Endothelial cell of umbilical vein (primary cell): ENCODE measurements at regions not wholly inside any gene's neighbourhood (a gene's known extent, or its start where the extent isn't known, plus 50 kb on each side); places are given as distances from the start of the nearest gene placed in this dataset.

Experiments
- BruUV-seq: library from RNA; stranded (reverse); fragments of 400-500 nt; replicated peaks from 2 replicates; lab custom pipeline; 2021; lab: Mats Ljungman, UMichigan
- CTCF ChIA-PET: fragments of 300-600, 350-600 bp; sonication (Branson Sonifier 250); formaldehyde crosslinking; loops from one replicate; lab custom pipeline; 2021; ENCODE audit warnings: antibody characterized with exemption, inconsistent platforms; lab: Charles Lee
- POLR2A ChIA-PET: fragments of 300-600, 350-600 bp; sonication (Branson Sonifier 250); formaldehyde crosslinking; loops from one replicate; lab custom pipeline; 2021; ENCODE audit warnings: antibody characterized with exemption, inconsistent platforms; lab: Charles Lee
- DNase-seq: peaks from one replicate; pipeline ENCODE4 v3.0.0-alpha.2; 2011; ENCODE audit warnings: low read depth, low spot score
- FAIRE-seq: peaks from 2 replicates; lab custom pipeline; 2011; peaks lifted over from hg19 to GRCh38; lab: Jason Lieb, UNC
- H2AFZ ChIP-seq: 2 replicates; pipeline ENCODE4 v1.6.0; 2012; ENCODE audit warnings: low read depth, low read length, control low read depth, inconsistent platforms
- H3K27ac ChIP-seq: 2 replicates; pipeline ENCODE4 v1.5.1; 2011; ENCODE audit warnings: low read depth, mild to moderate bottlenecking, control low read depth, low read length, moderate library complexity; ENCODE audit not compliant: insufficient read depth
- H3K27me3 ChIP-seq, 2 experiments: 2 replicates each; pipeline versions ENCODE4 v1.6.0 to v1.6.1; 2011; ENCODE audit warnings: low read length in 2 of 2, mixed read lengths in 1 of 2; ENCODE audit not compliant: control insufficient read depth in 2 of 2, insufficient read depth in 2 of 2
- H3K36me3 ChIP-seq, 2 experiments: 2 replicates in 1 of 2; 3 replicates in 1 of 2; pipeline ENCODE4 v1.5.1; 2011; ENCODE audit warnings: low read length in 2 of 2, mild to moderate bottlenecking in 1 of 2, moderate library complexity in 1 of 2; ENCODE audit not compliant: control insufficient read depth in 2 of 2, insufficient read depth in 2 of 2; ENCODE audit errors: extremely low read depth in 1 of 2
- H3K4me1 ChIP-seq: 3 replicates; pipeline ENCODE4 v1.5.1; 2011; ENCODE audit warnings: mild to moderate bottlenecking, low read length; ENCODE audit not compliant: control insufficient read depth, insufficient read depth; ENCODE audit errors: extremely low read depth
- H3K4me2 ChIP-seq: 2 replicates; pipeline ENCODE4 v1.6.1; 2011; ENCODE audit warnings: low read length, control low read depth, mixed read lengths; ENCODE audit not compliant: insufficient read depth
- H3K4me3 ChIP-seq, 3 experiments: fragments of 200-600 bp in 1 of 3; sonication (generic), shearing (Covaris generic) in 1 of 3; replicated peaks in 1 of 3; 2 replicates each; pipeline ENCODE4 v1.5.1; 2011 to 2016; ENCODE audit warnings: control low read depth in 3 of 3, low read length in 3 of 3, mild to moderate bottlenecking in 2 of 3, inconsistent platforms in 1 of 3, low read depth in 1 of 3, moderate library complexity in 1 of 3; ENCODE audit not compliant: insufficient read depth in 1 of 3
- H3K79me2 ChIP-seq: 2 replicates; pipeline ENCODE4 v1.6.0; 2012; ENCODE audit warnings: low read length, inconsistent platforms; ENCODE audit not compliant: control insufficient read depth, insufficient read depth
- H3K9ac ChIP-seq: replicated peaks from 2 replicates; pipeline ENCODE3; 2011; ENCODE audit warnings: low read length, control low read depth; ENCODE audit not compliant: insufficient read depth; ENCODE audit errors: extremely low read depth
- H3K9me1 ChIP-seq: replicated peaks from 3 replicates; pipeline ENCODE4 v1.6.0; 2011; ENCODE audit warnings: mild to moderate bottlenecking, low read length; ENCODE audit not compliant: control insufficient read depth, insufficient read depth; ENCODE audit errors: extremely low read depth
- H3K9me3 ChIP-seq: replicated peaks from 2 replicates; pipeline ENCODE4 v1.5.1; 2012; ENCODE audit warnings: low read length, inconsistent platforms; ENCODE audit not compliant: control insufficient read depth, insufficient read depth
- H4K20me1 ChIP-seq: replicated peaks from 2 replicates; pipeline ENCODE3; 2011; ENCODE audit warnings: mild to moderate bottlenecking, low read length; ENCODE audit not compliant: control insufficient read depth, insufficient read depth; ENCODE audit errors: extremely low read depth
- EZH2 ChIP-seq: IDR thresholded peaks from 2 replicates; pipeline ENCODE4 v1.6.1; 2012; ENCODE audit warnings: borderline replicate concordance, low read depth, mild to moderate bottlenecking, moderate library complexity, low read length, inconsistent platforms; ENCODE audit not compliant: severe bottlenecking
- JUN ChIP-seq: IDR thresholded peaks from 2 replicates; pipeline ENCODE4 v1.6.1; 2011; ENCODE audit warnings: borderline replicate concordance, low read depth; ENCODE audit not compliant: insufficient read length, insufficient read depth
- POLR2AphosphoS5 ChIP-seq: IDR thresholded peaks from 2 replicates; pipeline ENCODE4 v1.6.1; 2012; ENCODE audit warnings: low read depth, mild to moderate bottlenecking, control low read depth, low read length, moderate library complexity; ENCODE audit not compliant: insufficient read depth
- dilution Hi-C: fragments of 300-500 bp; cut with MboI; formaldehyde crosslinking; loops from one replicate; pipeline ENCODE4 v1.15.0; 2019; ENCODE audit warnings: low sequenced_read_pairs; ENCODE audit not compliant: extremely low pct_ligation_motif_present
- intact Hi-C: fragments of 100-400 bp; cut with micrococcal nuclease; formaldehyde crosslinking; loops from one replicate; pipeline ENCODE4 v1.10.0; 2022

DNA sequence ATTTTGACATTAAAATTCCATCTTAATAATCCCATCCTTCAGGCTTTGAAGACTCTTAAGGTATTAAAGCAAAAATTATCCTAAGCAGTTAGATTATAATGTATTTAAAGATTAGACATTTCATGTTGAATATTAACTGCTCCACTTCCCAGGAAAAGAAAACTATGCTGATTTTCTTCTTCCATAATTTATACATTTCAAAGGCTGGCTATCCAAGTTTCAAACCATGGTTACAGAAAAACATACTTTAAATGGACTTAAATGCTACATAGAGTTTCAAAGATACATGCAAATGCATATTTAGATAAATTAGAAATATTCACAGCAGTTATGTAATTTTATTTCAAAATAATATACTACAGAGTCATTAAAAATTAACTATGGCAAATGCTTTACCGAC is 1505.6 kb upstream of the ZEB2 start:
- H3K9me3 ChIP-seq: no peaks in the 10 kb centered on the region
- H3K9ac ChIP-seq: no peak overlapping the region
- no peak overlapping the region for H3K27ac ChIP-seq
- no peaks in the 10 kb centered on the region for H3K4me1 ChIP-seq
- no peak for FAIRE-seq
- no peak overlapping the region for H3K4me3 ChIP-seq
- no peaks in the 10 kb centered on the region for H4K20me1 ChIP-seq
- CTCF ChIA-PET: no interaction called here
- no peaks in the 10 kb centered on the region for H3K27me3 ChIP-seq
- dilution Hi-C loops: no loop called here
- TF ChIP-seq EZH2 (no peak), JUN (no peak)
- DNase-seq: no peak
- H3K9me1 ChIP-seq: no peaks in the 10 kb centered on the region
- no peak overlapping the region for H3K4me2 ChIP-seq
- H3K36me3 ChIP-seq: no peaks in the 10 kb centered on the region
- intact Hi-C loops: no loop called here
- POLR2A ChIA-PET: no interaction called here
- no peaks in the 10 kb centered on the region for H3K79me2 ChIP-seq
- no peak overlapping the region for H2AFZ ChIP-seq
- no TSS peak for BruUV-seq

- Histone ChIP-seq H3K9ac (no peak overlapping the region), H3K36me3 (no peaks in the 10 kb centered on the region), H3K9me3 (no peaks in the 10 kb centered on the region), H3K4me1 (no peaks in the 10 kb centered on the region), H4K20me1 (no peaks in the 10 kb centered on the region), H3K79me2 (no peaks in the 10 kb centered on the region), H3K4me3 (no peak overlapping the region), H3K27me3 (no peaks in the 10 kb centered on the region), H3K9me1 (no peaks in the 10 kb centered on the region), H2AFZ (no peak overlapping the region), H3K27ac (no peak overlapping the region), H3K4me2 (no peak overlapping the region)
- FAIRE-seq (no peak), DNase-seq (no peak)
- no peak for TF ChIP-seq POLR2AphosphoS5
- ChIA-PET CTCF (no interaction called here), POLR2A (no interaction called here)
- intact Hi-C loops: no loop called here
- no TSS peak for BruUV-seq
- dilution Hi-C loops: no loop called here
Measured at GRCh38 chr2:146024212-146024743, 1504.4 kb upstream of the ZEB2 start.
